MM.1S (cell line): ENCODE measurements at regions not wholly inside any gene's neighbourhood (a gene's known extent, or its start where the extent isn't known, plus 50 kb on each side); places are given as distances from the start of the nearest gene placed in this dataset.

Experiments
- DNase-seq: peaks from one replicate; pipeline ENCODE4 v3.0.0-alpha.2; 2015
- H2AFZ ChIP-seq: fragments of 300-600 bp; sonication (generic); 2 replicates; pipeline ENCODE4 v1.6.0; 2016; ENCODE audit warnings: antibody characterized with exemption, low read length
- H3F3A ChIP-seq: fragments of 300-600 bp; sonication (generic); 2 replicates; pipeline ENCODE4 v1.6.1; 2016; ENCODE audit warnings: mild to moderate bottlenecking, antibody characterized with exemption, low read length, moderate library complexity, mixed read lengths; ENCODE audit not compliant: insufficient read depth
- H3K27ac ChIP-seq: fragments of 300-600 bp; sonication (generic); 2 replicates; pipeline ENCODE4 v1.5.1; 2016; ENCODE audit warnings: mild to moderate bottlenecking, low read length
- H3K27me3 ChIP-seq: fragments of 300-600 bp; sonication (generic); replicated peaks from 2 replicates; pipeline ENCODE4 v1.6.0; 2016; ENCODE audit warnings: low read length; ENCODE audit not compliant: insufficient read depth
- H3K36me3 ChIP-seq: fragments of 300-600 bp; sonication (generic); replicated peaks from 2 replicates; pipeline ENCODE4 v1.6.1; 2016; ENCODE audit warnings: mild to moderate bottlenecking, low read length, mixed read lengths; ENCODE audit not compliant: insufficient read depth
- H3K4me1 ChIP-seq: fragments of 300-600 bp; sonication (generic); 2 replicates; pipeline ENCODE4 v1.6.1; 2016; ENCODE audit warnings: low read length, mixed read lengths
- H3K4me2 ChIP-seq: fragments of 300-600 bp; sonication (generic); 2 replicates; pipeline ENCODE4 v1.6.0; 2016; ENCODE audit warnings: low read depth, low read length
- H3K4me3 ChIP-seq: fragments of 300-600 bp; sonication (generic); 2 replicates; pipeline ENCODE4 v1.5.1; 2016; ENCODE audit warnings: low read length, mixed read lengths
- H3K79me2 ChIP-seq: fragments of 300-600 bp; sonication (generic); 2 replicates; pipeline ENCODE4 v1.6.1; 2016; ENCODE audit warnings: mixed run types, low read length, mixed read lengths
- H3K9ac ChIP-seq: fragments of 300-600 bp; sonication (generic); 2 replicates; pipeline ENCODE4 v1.6.1; 2016; ENCODE audit warnings: low read length, mixed read lengths
- H3K9me2 ChIP-seq: fragments of 300-600 bp; sonication (generic); replicated peaks from 2 replicates; pipeline ENCODE4 v1.6.1; 2016; ENCODE audit warnings: mild to moderate bottlenecking, low read length, mixed read lengths; ENCODE audit not compliant: insufficient read depth
- H3K9me3 ChIP-seq: fragments of 300-600 bp; sonication (generic); replicated peaks from 2 replicates; pipeline ENCODE4 v1.6.1; 2016; ENCODE audit warnings: mild to moderate bottlenecking, low read length, mixed read lengths; ENCODE audit not compliant: insufficient read depth
- H4K20me1 ChIP-seq: fragments of 300-600 bp; sonication (generic); 2 replicates; pipeline ENCODE4 v1.6.1; 2016; ENCODE audit warnings: mild to moderate bottlenecking, low read length, moderate library complexity, mixed read lengths; ENCODE audit not compliant: insufficient read depth
- EZH2 ChIP-seq: fragments of 300-600 bp; sonication (generic); optimal IDR thresholded peaks from 2 replicates; pipeline ENCODE3; 2017; ENCODE audit warnings: low read depth, mild to moderate bottlenecking, antibody characterized with exemption, low read length, mixed read lengths
- EZH2phosphoT487 ChIP-seq: fragments of 300-600 bp; sonication (generic); IDR thresholded peaks from 2 replicates; pipeline ENCODE4 v1.6.1; 2018; ENCODE audit warnings: antibody characterized with exemption, low read length
- TF ChIP-seq, protein P1 (sequence below): fragments of 300-600 bp; sonication (generic); IDR thresholded peaks from 2 replicates; pipeline ENCODE4 v1.5.1; 2016; ENCODE audit warnings: antibody characterized with exemption, low read length, mixed read lengths

DNA sequence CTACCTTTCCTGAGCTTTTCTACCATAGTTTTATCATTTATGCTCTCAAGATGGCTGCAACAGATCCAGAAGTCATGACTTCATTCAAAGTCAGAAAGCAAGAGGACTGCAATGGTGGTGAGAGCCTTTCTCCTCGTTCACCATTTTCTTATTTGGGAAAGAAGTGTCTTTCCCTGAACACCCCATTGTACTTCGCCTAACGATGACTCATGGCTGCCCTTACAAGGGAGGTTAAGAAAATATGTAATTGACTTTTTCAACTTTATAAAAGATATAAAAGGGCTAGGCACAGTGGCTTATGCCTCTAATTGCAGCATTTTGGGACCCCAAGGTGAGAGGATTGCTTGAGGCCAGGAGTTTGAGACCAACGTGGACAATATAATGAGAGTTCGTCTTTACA lies 541.7 kb downstream of the METTL15 start:
- no peak overlapping the region for H3K27ac ChIP-seq
- H3K4me1 ChIP-seq: no peaks in the 10 kb centered on the region
- no peak overlapping the region for H3K9ac ChIP-seq
- no peaks in the 10 kb centered on the region for H3K9me3 ChIP-seq
- no peaks in the 10 kb centered on the region for H3K36me3 ChIP-seq
- no peaks in the 10 kb centered on the region for H3K79me2 ChIP-seq
- H4K20me1 ChIP-seq: no peaks in the 10 kb centered on the region
- H3K9me2 ChIP-seq: no peaks in the 10 kb centered on the region
- H3F3A ChIP-seq: no peaks in the 10 kb centered on the region
- no peak overlapping the region for H3K4me3 ChIP-seq
- no peak overlapping the region for H2AFZ ChIP-seq
- DNase-seq: no peak
- TF ChIP-seq, protein P1, sequence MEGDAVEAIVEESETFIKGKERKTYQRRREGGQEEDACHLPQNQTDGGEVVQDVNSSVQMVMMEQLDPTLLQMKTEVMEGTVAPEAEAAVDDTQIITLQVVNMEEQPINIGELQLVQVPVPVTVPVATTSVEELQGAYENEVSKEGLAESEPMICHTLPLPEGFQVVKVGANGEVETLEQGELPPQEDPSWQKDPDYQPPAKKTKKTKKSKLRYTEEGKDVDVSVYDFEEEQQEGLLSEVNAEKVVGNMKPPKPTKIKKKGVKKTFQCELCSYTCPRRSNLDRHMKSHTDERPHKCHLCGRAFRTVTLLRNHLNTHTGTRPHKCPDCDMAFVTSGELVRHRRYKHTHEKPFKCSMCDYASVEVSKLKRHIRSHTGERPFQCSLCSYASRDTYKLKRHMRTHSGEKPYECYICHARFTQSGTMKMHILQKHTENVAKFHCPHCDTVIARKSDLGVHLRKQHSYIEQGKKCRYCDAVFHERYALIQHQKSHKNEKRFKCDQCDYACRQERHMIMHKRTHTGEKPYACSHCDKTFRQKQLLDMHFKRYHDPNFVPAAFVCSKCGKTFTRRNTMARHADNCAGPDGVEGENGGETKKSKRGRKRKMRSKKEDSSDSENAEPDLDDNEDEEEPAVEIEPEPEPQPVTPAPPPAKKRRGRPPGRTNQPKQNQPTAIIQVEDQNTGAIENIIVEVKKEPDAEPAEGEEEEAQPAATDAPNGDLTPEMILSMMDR: no peak
- TF ChIP-seq EZH2phosphoT487: no peak
- H3K27me3 ChIP-seq: no peaks in the 10 kb centered on the region
- H3K4me2 ChIP-seq: no peak overlapping the region

DNA sequence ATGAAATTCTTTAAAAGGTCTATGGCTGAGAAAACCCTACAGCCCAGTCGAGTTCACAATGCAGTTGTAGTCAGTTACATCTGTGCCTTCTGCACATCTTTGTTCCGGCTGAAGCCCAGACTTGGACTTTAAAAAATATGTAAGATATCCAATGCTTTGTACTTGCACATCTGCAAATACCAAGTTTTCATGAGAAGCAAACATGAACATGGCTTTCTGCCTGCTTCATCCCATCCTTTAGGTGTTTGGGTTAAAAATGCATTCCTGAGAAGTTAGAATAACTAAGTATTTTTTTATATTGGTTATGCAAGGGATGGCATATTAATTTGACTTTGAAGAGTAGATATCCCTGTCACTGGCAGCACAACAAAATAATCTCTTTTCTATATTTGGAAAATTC lies 528.4 kb downstream of the METTL15 start:
- Histone ChIP-seq H3K4me3 (no peak overlapping the region), H3K36me3 (no peaks in the 10 kb centered on the region), H3K4me1 (no peaks in the 10 kb centered on the region), H4K20me1 (no peaks in the 10 kb centered on the region), H3K27ac (no peak overlapping the region), H2AFZ (no peak overlapping the region), H3F3A (no peaks in the 10 kb centered on the region), H3K4me2 (no peak overlapping the region), H3K9ac (no peak overlapping the region), H3K9me2 (no peaks in the 10 kb centered on the region), H3K79me2 (no peaks in the 10 kb centered on the region), H3K27me3 (no peaks in the 10 kb centered on the region), H3K9me3 (no peaks in the 10 kb centered on the region)
- no peak for DNase-seq
- TF ChIP-seq, protein P1: no peak
- TF ChIP-seq EZH2phosphoT487 (no peak), EZH2 (no peak)

DNA sequence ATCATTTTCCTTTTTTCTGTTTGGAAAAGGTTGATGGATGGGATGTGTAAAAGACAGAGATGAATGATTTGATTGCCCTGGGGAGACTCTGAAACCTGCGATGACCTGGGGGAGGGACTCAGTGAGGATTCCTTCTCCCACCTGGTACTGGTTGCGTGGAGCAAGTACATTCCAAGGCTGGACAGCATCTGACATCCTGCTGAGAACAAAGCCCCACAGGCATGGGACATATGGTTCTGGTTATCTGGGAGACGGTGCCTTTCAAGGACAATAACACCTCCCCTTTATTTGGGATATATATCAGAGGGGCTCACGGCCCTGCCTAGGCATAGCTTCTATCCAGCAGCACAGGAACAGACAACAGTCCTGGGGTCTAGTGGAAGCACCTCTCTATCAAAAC lies 527.8 kb downstream of the METTL15 start:
- no peak for DNase-seq
- TF ChIP-seq EZH2 (no peak), EZH2phosphoT487 (no peak)
- TF ChIP-seq, protein P1: no peak
- H4K20me1 ChIP-seq: no peaks in the 10 kb centered on the region

DNA sequence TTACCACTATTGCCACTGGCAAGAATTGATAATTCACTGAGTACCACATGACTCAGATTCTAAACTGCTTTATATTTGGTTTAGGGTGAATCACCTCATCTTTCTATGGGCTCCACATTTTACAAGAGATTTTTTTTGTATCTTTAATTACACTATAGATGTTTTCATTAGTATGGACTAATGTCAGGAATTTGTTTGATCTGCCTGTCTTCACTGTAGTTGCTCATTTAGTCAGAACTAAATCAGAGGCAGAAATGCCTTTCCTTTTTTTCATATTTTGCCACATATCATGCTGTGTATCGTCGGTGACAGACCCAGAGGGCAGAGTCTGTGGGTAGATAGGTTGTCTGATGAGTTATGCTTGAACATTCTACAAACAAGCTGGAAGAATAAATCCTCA lies 524.1 kb downstream of the METTL15 start:
- H3K79me2 ChIP-seq: no peaks in the 10 kb centered on the region
- no peaks in the 10 kb centered on the region for H3F3A ChIP-seq
- no peak overlapping the region for H3K4me3 ChIP-seq
- no peaks in the 10 kb centered on the region for H3K4me1 ChIP-seq
- no peak overlapping the region for H3K4me2 ChIP-seq
- H3K27me3 ChIP-seq: no peaks in the 10 kb centered on the region
- H2AFZ ChIP-seq: no peak overlapping the region
- no peak overlapping the region for H3K27ac ChIP-seq
- H3K36me3 ChIP-seq: no peaks in the 10 kb centered on the region
- no peaks in the 10 kb centered on the region for H3K9me2 ChIP-seq
- H3K9me3 ChIP-seq: no peaks in the 10 kb centered on the region
- TF ChIP-seq, protein P1: no peak
- H4K20me1 ChIP-seq: no peaks in the 10 kb centered on the region
- no peak overlapping the region for H3K9ac ChIP-seq
- DNase-seq: no peak

More for the DNA sequence above, 527.8 kb downstream of the METTL15 start:
- Histone ChIP-seq H3K79me2 (no peaks in the 10 kb centered on the region), H3F3A (no peaks in the 10 kb centered on the region), H3K27ac (no peak overlapping the region), H2AFZ (no peak overlapping the region), H3K27me3 (no peaks in the 10 kb centered on the region), H3K4me2 (no peak overlapping the region), H3K9me3 (no peaks in the 10 kb centered on the region), H3K4me1 (no peaks in the 10 kb centered on the region), H3K9me2 (no peaks in the 10 kb centered on the region), H3K36me3 (no peaks in the 10 kb centered on the region), H3K9ac (no peak overlapping the region), H3K4me3 (no peak overlapping the region)
